Right kidney (tissue), 1 donor: ENCODE measurements at regions not wholly inside any gene's neighbourhood (a gene's known extent, or its start where the extent isn't known, plus 50 kb on each side); places are given as distances from the start of the nearest gene placed in this dataset.

Experiments used
- DNase-seq: peaks from one replicate; pipeline ENCODE4 v3.0.0-alpha.2; 2016

GRCh38 chr15:81768773-81769172 lies 277.0 kb downstream of the MEX3B start:
- no peak for DNase-seq

- no peak for DNase-seq
Observed at GRCh38 chr15:81766829-81767475, 278.9 kb downstream of the MEX3B start.

- no peak for DNase-seq
Observed at GRCh38 chr15:81765816-81766215, 280.0 kb downstream of the MEX3B start.

- DNase-seq: no peak
Observed at GRCh38 chr15:81763304-81763703, 282.5 kb downstream of the MEX3B start.

GRCh38 chr15:81760686-81761085 lies 285.1 kb downstream of the MEX3B start:
- no peak for DNase-seq

GRCh38 chr15:81758818-81759284 lies 287.0 kb downstream of the MEX3B start:
- DNase-seq: peak; percentile 54

- DNase-seq: no peak
Observed at GRCh38 chr15:81755626-81756025, 290.2 kb downstream of the MEX3B start.

- DNase-seq: no peak
Observed at GRCh38 chr15:81754078-81754477, 291.7 kb downstream of the MEX3B start.

GRCh38 chr15:81752974-81753373 lies 292.8 kb downstream of the MEX3B start:
- no peak for DNase-seq

GRCh38 chr15:81752546-81752942 lies 293.3 kb downstream of the MEX3B start:
- no peak for DNase-seq

GRCh38 chr15:81751816-81752545 lies 293.8 kb downstream of the MEX3B start:
- no peak for DNase-seq

GRCh38 chr15:81751256-81751655 lies 294.6 kb downstream of the MEX3B start:
- no peak for DNase-seq

GRCh38 chr15:81749716-81750375 lies 296.0 kb downstream of the MEX3B start:
- DNase-seq: peak; percentile 39

- no peak for DNase-seq
Observed at GRCh38 chr15:81747482-81747881, 298.3 kb downstream of the MEX3B start.

GRCh38 chr15:81747026-81747425 lies 298.8 kb downstream of the MEX3B start:
- no peak for DNase-seq

GRCh38 chr15:81744364-81744763 lies 301.5 kb downstream of the MEX3B start:
- no peak for DNase-seq

- DNase-seq: no peak
Observed at GRCh38 chr15:81740416-81740815, 305.4 kb downstream of the MEX3B start.

- no peak for DNase-seq
Observed at GRCh38 chr15:81729340-81729739, 316.5 kb downstream of the MEX3B start.

GRCh38 chr15:81728726-81729125 lies 317.1 kb downstream of the MEX3B start:
- DNase-seq: no peak

GRCh38 chr15:81725590-81725989 lies 320.2 kb downstream of the MEX3B start:
- no peak for DNase-seq

- DNase-seq: no peak
Observed at GRCh38 chr15:81724536-81724935, 321.3 kb downstream of the MEX3B start.

- no peak for DNase-seq
Observed at GRCh38 chr15:81723701-81724100, 322.1 kb downstream of the MEX3B start.

- no peak for DNase-seq
Observed at GRCh38 chr15:81723113-81723651, 322.6 kb downstream of the MEX3B start.
